ACC112 (cell line): ENCODE measurements at regions not wholly inside any gene's neighbourhood (a gene's known extent, or its start where the extent isn't known, plus 50 kb on each side); places are given as distances from the start of the nearest gene placed in this dataset.

Source experiments
- H2AFZ ChIP-seq: fragments of 200-600 bp; sonication (generic); one replicate; pipeline ENCODE4 v1.6.0; 2017; ENCODE audit warnings: antibody characterized with exemption, low read length; ENCODE audit not compliant: unreplicated experiment
- H3K27ac ChIP-seq: fragments of 200-600 bp; sonication (generic); 2 replicates; pipeline ENCODE4 v1.5.1; 2014; ENCODE audit warnings: low read depth, mild to moderate bottlenecking, antibody characterized with exemption, low read length, moderate library complexity
- H3K27me3 ChIP-seq: fragments of 200-600 bp; sonication (generic); 2 replicates; pipeline ENCODE4 v1.6.1; 2014; ENCODE audit warnings: mild to moderate bottlenecking, antibody characterized with exemption, low read length, moderate library complexity, mixed read lengths; ENCODE audit not compliant: insufficient read depth
- H3K36me3 ChIP-seq: fragments of 200-600 bp; sonication (generic); 2 replicates; pipeline ENCODE4 v1.6.1; 2016; ENCODE audit warnings: mild to moderate bottlenecking, antibody characterized with exemption, low read length, moderate library complexity, mixed read lengths; ENCODE audit not compliant: insufficient read depth
- H3K4me1 ChIP-seq: fragments of 200-600 bp; sonication (generic); one replicate; pipeline ENCODE4 v1.6.1; 2016; ENCODE audit warnings: low read length, mixed read lengths; ENCODE audit not compliant: insufficient read depth, unreplicated experiment, control insufficient read depth
- H3K4me3 ChIP-seq: fragments of 200-600 bp; sonication (generic); 2 replicates; pipeline ENCODE4 v1.5.1; 2014; ENCODE audit warnings: mild to moderate bottlenecking, low read depth, low read length
- H3K79me2 ChIP-seq: fragments of 200-600 bp; sonication (generic); one replicate; pipeline ENCODE4 v1.6.0; 2016; ENCODE audit warnings: low read length; ENCODE audit not compliant: control insufficient read depth, unreplicated experiment, insufficient read depth

DNA sequence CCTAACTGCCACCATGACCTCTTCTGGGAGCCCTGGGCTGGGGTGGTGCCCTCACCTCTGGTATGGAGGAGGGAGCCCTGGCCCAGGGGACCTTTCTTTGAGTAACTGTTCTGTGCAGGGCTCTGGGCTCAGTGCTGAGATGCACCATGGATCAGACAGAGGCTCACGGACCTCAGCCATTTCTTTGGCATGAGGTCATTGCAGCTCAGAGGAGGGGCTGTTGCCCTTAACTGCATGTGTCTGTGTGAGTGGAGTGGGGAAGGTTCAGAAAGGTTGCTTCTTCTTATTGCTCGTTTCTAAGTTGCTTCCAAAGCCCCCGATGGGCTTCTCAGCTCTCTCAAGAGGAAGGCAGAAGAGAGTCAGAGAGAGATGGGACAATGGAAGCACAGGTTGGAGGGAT is 233.9 kb downstream of the RPS24 start:
- Histone ChIP-seq H3K27me3 (no peaks in the 10 kb centered on the region), H2AFZ (no peak overlapping the region)

DNA sequence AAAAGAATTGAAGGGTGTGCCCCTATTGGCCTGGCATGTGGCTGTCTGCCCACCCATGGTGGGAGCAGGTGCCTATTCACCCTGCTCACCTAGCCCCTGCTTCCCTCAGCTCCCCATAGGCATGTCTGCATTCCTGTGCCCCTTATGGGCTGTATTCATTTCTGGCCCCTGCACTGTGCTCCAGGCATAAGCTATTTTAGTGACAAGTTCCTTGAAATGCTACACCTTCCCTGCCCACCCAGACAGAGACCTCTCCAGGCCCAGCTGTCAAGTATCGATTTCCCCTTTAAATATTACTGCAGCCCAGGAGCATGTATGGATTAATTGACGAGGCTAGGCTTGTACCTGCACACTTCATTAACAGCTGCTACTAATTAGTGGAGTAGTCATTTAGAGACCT is 235.4 kb downstream of the RPS24 start:
- no peaks in the 10 kb centered on the region for H3K27me3 ChIP-seq
- H3K4me3 ChIP-seq, result no peak overlapping the region
- H2AFZ ChIP-seq, result no peak overlapping the region
- H3K27ac ChIP-seq, result no peak overlapping the region
- peaks cover 7% of the 10 kb centered on the region for H3K4me1 ChIP-seq
- H3K36me3 ChIP-seq, result no peaks in the 10 kb centered on the region
- no peaks in the 10 kb centered on the region for H3K79me2 ChIP-seq

More for the DNA sequence above, 233.9 kb downstream of the RPS24 start:
- peaks cover 22% of the 10 kb centered on the region for H3K4me1 ChIP-seq
- no peak overlapping the region for H3K4me3 ChIP-seq
- H3K79me2 ChIP-seq, result no peaks in the 10 kb centered on the region
- no peak overlapping the region for H3K27ac ChIP-seq
- no peaks in the 10 kb centered on the region for H3K36me3 ChIP-seq

DNA sequence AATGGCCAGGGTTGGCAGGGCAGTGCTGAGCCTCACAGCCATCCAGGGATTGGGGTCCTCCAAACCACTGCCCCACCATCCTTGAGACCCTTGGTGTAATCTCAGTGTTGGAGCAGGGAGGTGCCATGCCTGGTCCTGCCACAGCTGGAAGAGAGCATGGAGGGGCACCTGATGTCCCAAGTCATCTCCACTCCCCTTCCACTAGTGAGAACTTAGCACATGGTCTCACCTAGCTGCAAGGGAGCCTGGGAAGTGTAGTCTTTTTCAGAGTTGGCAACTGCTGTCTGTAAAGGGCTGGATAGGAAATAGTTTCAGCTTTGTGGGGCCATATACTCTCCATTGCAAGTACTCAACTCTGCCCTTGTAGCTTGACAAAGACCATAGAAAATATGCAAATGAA is 238.7 kb downstream of the RPS24 start:
- no peaks in the 10 kb centered on the region for H3K79me2 ChIP-seq
- H3K4me3 ChIP-seq, result no peak overlapping the region
- no peaks in the 10 kb centered on the region for H3K36me3 ChIP-seq
- H2AFZ ChIP-seq, result no peak overlapping the region
- H3K4me1 ChIP-seq, result peaks cover 2% of the 10 kb centered on the region
- no peak overlapping the region for H3K27ac ChIP-seq
- no peaks in the 10 kb centered on the region for H3K27me3 ChIP-seq

DNA sequence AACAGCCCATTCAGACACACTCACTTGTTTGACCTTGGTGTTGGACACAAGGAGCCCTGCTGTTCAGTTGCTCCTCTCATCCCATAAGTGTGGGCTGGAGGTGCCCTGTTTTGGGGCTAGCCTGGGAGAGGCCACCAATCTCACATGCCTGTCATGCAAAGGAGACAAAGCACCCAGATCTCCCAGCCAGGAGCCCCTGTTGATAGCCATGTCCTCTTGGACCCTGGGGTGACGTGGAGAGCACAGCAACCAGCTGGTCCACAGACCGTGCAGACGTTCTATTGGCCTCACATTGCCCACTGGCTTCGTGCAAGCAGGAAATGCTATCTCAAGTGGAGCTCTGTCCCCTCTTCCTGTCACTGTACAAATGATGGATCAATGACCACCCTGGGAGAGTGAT is 240.8 kb downstream of the RPS24 start:
- no peaks in the 10 kb centered on the region for H3K79me2 ChIP-seq
- H3K27me3 ChIP-seq, result no peaks in the 10 kb centered on the region
- no peak overlapping the region for H3K4me3 ChIP-seq
- no peaks in the 10 kb centered on the region for H3K4me1 ChIP-seq
- no peak overlapping the region for H2AFZ ChIP-seq
- H3K36me3 ChIP-seq, result no peaks in the 10 kb centered on the region
- no peak overlapping the region for H3K27ac ChIP-seq

DNA sequence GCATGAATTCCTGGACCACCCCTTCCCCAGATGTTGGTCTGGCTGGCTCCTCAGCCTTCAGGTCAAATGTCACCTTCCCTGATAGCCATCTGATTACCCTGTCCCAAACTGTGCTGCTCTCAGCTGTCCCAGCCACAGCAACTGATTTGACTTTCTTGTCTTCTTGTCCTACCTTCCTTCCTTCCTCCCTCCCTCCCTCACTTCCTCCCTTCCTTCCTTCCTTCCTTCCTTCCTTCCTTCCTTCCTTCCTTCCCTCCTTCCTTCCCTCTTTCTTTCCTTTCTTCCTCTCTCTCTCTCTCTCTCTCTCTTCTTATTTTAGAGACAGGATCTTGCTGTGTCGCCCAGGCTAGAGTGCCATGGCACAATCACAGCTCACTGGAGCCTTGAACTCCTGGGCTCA is 242.5 kb downstream of the RPS24 start:
- Histone ChIP-seq H3K36me3 (no peaks in the 10 kb centered on the region), H3K79me2 (no peaks in the 10 kb centered on the region), H3K4me3 (no peak overlapping the region), H3K27me3 (no peaks in the 10 kb centered on the region), H3K27ac (no peak overlapping the region), H3K4me1 (no peaks in the 10 kb centered on the region), H2AFZ (no peak overlapping the region)

DNA sequence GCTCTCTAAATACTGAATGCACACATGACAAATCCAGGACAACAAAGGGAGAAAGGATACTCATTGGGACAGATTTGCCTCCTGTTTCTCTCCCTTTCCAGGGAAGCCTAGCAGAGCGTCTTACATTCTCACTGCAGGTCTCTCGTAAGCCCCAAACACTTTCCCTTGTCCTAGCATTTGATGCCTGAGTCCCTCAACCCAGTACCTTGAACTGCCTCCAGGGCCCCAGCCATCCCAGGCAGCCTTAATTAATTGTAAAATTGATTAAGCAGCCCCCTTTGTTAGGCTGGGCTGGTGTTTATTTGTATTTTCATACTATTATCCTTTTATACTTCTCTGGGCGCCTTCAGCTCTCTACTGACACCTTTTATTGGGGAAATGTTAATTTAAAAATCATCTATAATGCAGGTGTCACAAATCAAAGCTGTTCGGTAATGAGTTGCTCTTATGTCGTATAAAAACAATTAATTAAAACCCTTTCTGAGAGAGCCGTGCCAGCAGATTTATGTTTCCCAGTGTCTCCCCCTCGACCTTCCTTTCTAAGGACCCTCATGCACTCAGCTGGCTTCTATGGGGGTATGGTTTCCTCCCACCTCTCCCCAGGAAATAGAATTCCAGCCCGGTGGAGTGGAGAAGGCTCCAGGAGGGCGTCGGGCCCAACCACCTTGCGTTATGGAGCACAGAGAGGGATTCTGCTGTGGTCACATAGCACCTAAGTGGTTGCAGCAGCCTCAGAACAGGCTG is 243.8 kb downstream of the RPS24 start:
- Histone ChIP-seq H3K27ac (no peak overlapping the region), H3K79me2 (no peaks in the 10 kb centered on the region), H3K4me3 (no peak overlapping the region), H3K27me3 (no peaks in the 10 kb centered on the region), H3K4me1 (no peaks in the 10 kb centered on the region), H3K36me3 (no peaks in the 10 kb centered on the region), H2AFZ (no peak overlapping the region)

DNA sequence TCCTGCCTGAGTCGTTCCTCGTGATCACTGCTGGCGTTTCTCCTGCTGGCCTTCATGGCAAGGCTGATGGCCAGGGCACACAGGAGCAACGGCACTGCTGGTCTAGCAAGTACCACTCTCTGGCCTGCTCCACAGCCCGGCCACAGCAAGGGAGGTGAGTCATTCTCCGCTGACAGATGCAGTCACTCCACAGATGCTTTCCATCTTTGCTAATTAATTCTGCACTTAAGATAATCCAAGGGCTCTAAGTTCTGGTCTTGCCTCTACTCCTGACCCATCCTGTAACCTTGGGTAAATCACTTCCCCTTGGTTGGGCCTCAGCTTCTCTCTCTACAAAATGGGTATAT is 244.4 kb downstream of the RPS24 start:
- Histone ChIP-seq H3K4me3 (no peak overlapping the region), H3K27ac (no peak overlapping the region), H3K36me3 (no peaks in the 10 kb centered on the region), H2AFZ (no peak overlapping the region), H3K4me1 (no peaks in the 10 kb centered on the region), H3K79me2 (no peaks in the 10 kb centered on the region), H3K27me3 (no peaks in the 10 kb centered on the region)

DNA sequence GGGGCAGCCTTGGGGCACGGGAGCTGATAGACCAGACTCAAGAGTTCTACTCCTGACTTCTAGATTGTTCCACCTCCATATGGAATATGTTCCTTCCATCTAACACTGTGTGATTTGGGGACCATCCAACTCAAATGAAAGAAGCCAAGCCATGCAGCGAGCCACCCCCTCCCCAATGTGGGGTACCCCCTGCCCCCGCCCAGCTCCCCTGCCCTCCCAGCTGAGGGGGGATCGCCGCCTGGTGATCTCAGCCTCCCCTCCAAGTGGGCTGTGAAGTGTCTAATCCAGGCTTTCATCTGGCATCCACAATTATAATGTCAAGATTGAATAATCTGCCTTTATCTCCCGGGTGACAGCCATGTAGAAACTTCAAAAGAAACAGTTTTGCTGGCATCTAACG is 246.1 kb downstream of the RPS24 start:
- Histone ChIP-seq H3K4me3 (no peak overlapping the region), H3K4me1 (no peaks in the 10 kb centered on the region), H3K27me3 (no peaks in the 10 kb centered on the region), H3K36me3 (no peaks in the 10 kb centered on the region), H2AFZ (no peak overlapping the region), H3K79me2 (no peaks in the 10 kb centered on the region), H3K27ac (no peak overlapping the region)

DNA sequence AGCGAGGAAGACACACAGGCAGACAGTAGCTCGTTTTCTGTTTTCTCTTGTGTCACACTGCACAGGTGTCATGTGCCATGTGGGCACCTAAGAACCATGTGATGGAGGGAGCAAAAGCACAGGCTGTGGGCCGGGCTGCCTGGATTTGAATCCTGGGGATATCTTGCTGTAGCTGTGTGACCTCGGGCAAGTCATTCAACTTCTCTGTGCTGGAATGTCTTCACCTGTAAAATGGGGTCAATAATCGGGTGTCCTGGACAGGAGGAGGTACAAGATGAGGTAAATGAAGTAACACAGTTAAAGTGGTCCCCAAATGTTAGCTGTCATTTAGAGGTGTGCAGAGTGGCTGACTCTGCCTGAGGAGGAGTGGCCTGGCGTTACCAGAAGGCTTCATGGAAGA is 246.9 kb downstream of the RPS24 start:
- Histone ChIP-seq H3K27ac (no peak overlapping the region), H3K27me3 (no peaks in the 10 kb centered on the region), H2AFZ (no peak overlapping the region), H3K36me3 (no peaks in the 10 kb centered on the region), H3K79me2 (no peaks in the 10 kb centered on the region), H3K4me3 (no peak overlapping the region), H3K4me1 (no peaks in the 10 kb centered on the region)

DNA sequence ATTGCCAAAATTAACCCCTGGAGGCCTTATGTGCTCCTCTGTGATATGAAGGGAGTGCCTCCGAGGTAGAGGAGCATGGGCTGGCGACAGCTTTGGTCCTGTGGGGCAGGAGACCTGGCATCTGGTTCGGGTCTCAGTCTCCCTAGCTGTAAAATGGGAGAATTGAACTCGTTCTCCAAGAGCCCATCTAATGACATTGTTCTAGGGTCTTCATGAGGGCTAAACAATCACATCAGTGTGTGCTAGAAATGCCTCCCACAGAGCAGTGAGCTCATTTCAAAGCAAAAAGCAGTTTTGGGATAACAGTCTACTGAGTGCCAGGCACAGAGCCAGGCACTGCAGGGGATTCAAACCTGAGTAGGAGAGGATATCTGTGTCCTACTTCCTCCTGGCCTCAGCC is 248.0 kb downstream of the RPS24 start:
- Histone ChIP-seq H3K4me3 (no peak overlapping the region), H3K36me3 (no peaks in the 10 kb centered on the region), H3K79me2 (no peaks in the 10 kb centered on the region), H3K27me3 (no peaks in the 10 kb centered on the region), H3K4me1 (no peaks in the 10 kb centered on the region), H3K27ac (no peak overlapping the region), H2AFZ (no peak overlapping the region)

DNA sequence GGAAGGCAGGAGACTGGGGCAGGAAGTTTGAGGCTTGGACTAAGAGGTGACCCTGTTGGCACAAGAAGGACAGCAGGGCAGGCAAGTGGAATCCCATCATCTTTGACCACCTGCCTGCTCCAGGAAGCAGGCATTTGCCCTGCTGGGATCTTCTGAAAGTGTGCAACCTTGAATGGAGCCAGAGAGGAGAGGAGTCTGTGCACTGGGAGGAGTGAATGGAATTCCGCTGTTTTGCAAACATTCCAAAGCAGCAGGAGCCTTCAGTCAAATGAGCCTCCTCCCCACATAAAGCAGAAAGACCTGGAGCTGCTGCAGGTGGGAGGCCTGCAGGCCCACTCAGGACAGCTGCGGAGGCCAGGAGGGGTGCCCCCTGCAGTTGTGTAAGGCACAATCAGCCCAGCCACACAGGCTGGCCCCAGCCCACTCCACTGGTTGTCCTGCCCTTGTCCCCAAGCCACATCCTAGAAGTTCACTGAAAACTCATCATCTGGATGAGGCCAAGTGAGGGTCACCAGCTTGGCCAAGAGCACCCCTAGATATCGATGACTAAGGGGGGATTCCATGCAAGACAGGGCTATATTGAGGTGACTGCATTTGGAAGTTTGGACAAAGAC is 249.5 kb downstream of the RPS24 start:
- H3K4me1 ChIP-seq, result no peaks in the 10 kb centered on the region
- no peak overlapping the region for H3K4me3 ChIP-seq
- no peaks in the 10 kb centered on the region for H3K27me3 ChIP-seq
- H3K36me3 ChIP-seq, result no peaks in the 10 kb centered on the region
- no peak overlapping the region for H2AFZ ChIP-seq
- H3K79me2 ChIP-seq, result no peaks in the 10 kb centered on the region
- no peak overlapping the region for H3K27ac ChIP-seq
